GM23338 (cell line): ENCODE measurements at regions not wholly inside any gene's neighbourhood (a gene's known extent, or its start where the extent isn't known, plus 50 kb on each side); places are given as distances from the start of the nearest gene placed in this dataset.

Source experiments
- ATAC-seq: fragments of 200-7000 bp; cut with Tn5 transposase; 3 replicates; pipeline ENCODE4 v1.9.1; 2020
- DNase-seq: peaks from one replicate; pipeline ENCODE4 v3.0.0-alpha.2; 2015; ENCODE audit warnings: low spot score
- H2AFZ ChIP-seq: fragments of 200-600 bp; sonication (generic); 2 replicates; pipeline ENCODE4 v1.8.0; 2016; ENCODE audit warnings: antibody characterized with exemption, mild to moderate bottlenecking, moderate library complexity
- H3F3A ChIP-seq: fragments of 200-600 bp; sonication (generic); replicated peaks from 2 replicates; pipeline ENCODE4 v1.8.0; 2017; ENCODE audit warnings: antibody characterized with exemption, mixed run types, low read depth
- H3K27ac ChIP-seq: fragments of 200-600 bp; sonication (generic); 2 replicates; pipeline ENCODE4 v1.6.1; 2016; ENCODE audit warnings: low read depth
- H3K27me3 ChIP-seq: fragments of 200-600 bp; sonication (generic); 2 replicates; pipeline ENCODE4 v1.8.0; 2016; ENCODE audit warnings: mild to moderate bottlenecking, mixed run types, moderate library complexity; ENCODE audit not compliant: insufficient read depth
- H3K36me3 ChIP-seq: fragments of 200-600 bp; sonication (generic); 2 replicates; pipeline ENCODE4 v1.8.0; 2016; ENCODE audit warnings: mild to moderate bottlenecking; ENCODE audit not compliant: insufficient read depth
- H3K4me1 ChIP-seq: fragments of 200-600 bp; sonication (generic); 2 replicates; pipeline ENCODE4 v1.8.0; 2016; ENCODE audit warnings: mild to moderate bottlenecking, moderate library complexity; ENCODE audit not compliant: insufficient read depth
- H3K4me2 ChIP-seq: fragments of 200-600 bp; sonication (generic); 2 replicates; pipeline ENCODE4 v1.7.1; 2017; ENCODE audit warnings: mixed run types
- H3K4me3 ChIP-seq: fragments of 200-600 bp; sonication (generic); 2 replicates; pipeline ENCODE4 v1.6.1; 2016; ENCODE audit warnings: mixed run types
- H3K79me2 ChIP-seq: fragments of 200-600 bp; sonication (generic); replicated peaks from 2 replicates; pipeline ENCODE4 v1.8.0; 2017; ENCODE audit warnings: mild to moderate bottlenecking; ENCODE audit not compliant: insufficient read depth
- H3K9me2 ChIP-seq: fragments of 200-600 bp; sonication (generic); 2 replicates; pipeline ENCODE4 v1.8.0; 2017; ENCODE audit not compliant: insufficient read depth
- H4K20me1 ChIP-seq: fragments of 200-600 bp; sonication (generic); replicated peaks from 2 replicates; pipeline ENCODE4 v1.8.0; 2017; ENCODE audit warnings: mild to moderate bottlenecking; ENCODE audit not compliant: insufficient read depth
- H3K27ac Mint-ChIP-seq: 2 replicates; pipeline ENCODE4 v1.8.0; 2020; ENCODE audit warnings: inconsistent platforms, mild to moderate bottlenecking, moderate library complexity, mixed read lengths
- H3K27me3 Mint-ChIP-seq: 3 replicates; pipeline ENCODE4 v1.8.0; 2022; ENCODE audit warnings: low read depth, mild to moderate bottlenecking, moderate library complexity, mixed read lengths, inconsistent platforms; ENCODE audit not compliant: insufficient read depth, poor library complexity
- H3K36me3 Mint-ChIP-seq: 3 replicates; pipeline ENCODE4 v1.8.0; 2021; ENCODE audit warnings: low read depth, mild to moderate bottlenecking, inconsistent platforms, moderate library complexity, mixed read lengths
- H3K4me1 Mint-ChIP-seq: 3 replicates; pipeline ENCODE4 v1.8.0; 2020; ENCODE audit warnings: mild to moderate bottlenecking, inconsistent platforms, mixed read lengths
- H3K4me3 Mint-ChIP-seq: 3 replicates; pipeline ENCODE4 v1.8.0; 2021; ENCODE audit warnings: moderate library complexity, mild to moderate bottlenecking, inconsistent platforms, mixed read lengths
- H3K9me3 Mint-ChIP-seq: 3 replicates; pipeline ENCODE4 v1.8.0; 2020; ENCODE audit warnings: moderate library complexity, mild to moderate bottlenecking, inconsistent platforms, mixed read lengths
- EZH2 ChIP-seq: fragments of 200-600 bp; sonication (generic); IDR thresholded peaks from one replicate; pipeline ENCODE4 v1.8.0; 2017; ENCODE audit warnings: antibody characterized with exemption, mild to moderate bottlenecking, low read depth; ENCODE audit not compliant: unreplicated experiment
- JUNB ChIP-seq: IDR thresholded peaks from one replicate; pipeline ENCODE4 v1.6.1; 2016; ENCODE audit warnings: antibody characterized with exemption; ENCODE audit not compliant: unreplicated experiment
- NANOG ChIP-seq: IDR thresholded peaks from 2 replicates; pipeline ENCODE4 v1.6.1; 2016; ENCODE audit warnings: antibody characterized with exemption, borderline replicate concordance
- POLR2AphosphoS5 ChIP-seq: IDR thresholded peaks from 2 replicates; pipeline ENCODE4 v1.6.1; 2016; ENCODE audit warnings: antibody characterized with exemption, low read depth
- STAT1 ChIP-seq: IDR thresholded peaks from one replicate; pipeline ENCODE4 v1.6.1; 2016; ENCODE audit warnings: antibody characterized with exemption; ENCODE audit not compliant: unreplicated experiment
- ZNF114 ChIP-seq: fragments of 250-450 bp; sonication (Bioruptor Pico); IDR thresholded peaks from 2 replicates; pipeline ENCODE4 v1.5.0; 2020; ENCODE audit warnings: mild to moderate bottlenecking, moderate library complexity
- ZNF331 ChIP-seq: fragments of 250-450 bp; sonication (Bioruptor Pico); IDR thresholded peaks from 2 replicates; pipeline ENCODE4 v1.5.0; 2020; ENCODE audit warnings: low read depth, mild to moderate bottlenecking, moderate library complexity
- TF ChIP-seq, protein P1 (sequence below): fragments of 250-450 bp; sonication (Bioruptor Pico); IDR thresholded peaks from 2 replicates; pipeline ENCODE4 v1.5.0; 2020; ENCODE audit warnings: mild to moderate bottlenecking, moderate library complexity
- TF ChIP-seq, protein P2 (sequence below): IDR thresholded peaks from 2 replicates; pipeline ENCODE4 v1.6.1; 2016; ENCODE audit warnings: antibody characterized with exemption
- TF ChIP-seq, protein P3 (sequence below), 2 experiments: fragments of 200-600 bp in 1 of 2; sonication (generic) in 1 of 2; conservative IDR thresholded peaks; 2 replicates each; pipeline versions ENCODE4 v1.5.1 to v1.6.1; 2016 to 2017; ENCODE audit warnings: antibody characterized with exemption in 2 of 2, low read depth in 2 of 2, mild to moderate bottlenecking in 2 of 2, moderate library complexity in 1 of 2

DNA sequence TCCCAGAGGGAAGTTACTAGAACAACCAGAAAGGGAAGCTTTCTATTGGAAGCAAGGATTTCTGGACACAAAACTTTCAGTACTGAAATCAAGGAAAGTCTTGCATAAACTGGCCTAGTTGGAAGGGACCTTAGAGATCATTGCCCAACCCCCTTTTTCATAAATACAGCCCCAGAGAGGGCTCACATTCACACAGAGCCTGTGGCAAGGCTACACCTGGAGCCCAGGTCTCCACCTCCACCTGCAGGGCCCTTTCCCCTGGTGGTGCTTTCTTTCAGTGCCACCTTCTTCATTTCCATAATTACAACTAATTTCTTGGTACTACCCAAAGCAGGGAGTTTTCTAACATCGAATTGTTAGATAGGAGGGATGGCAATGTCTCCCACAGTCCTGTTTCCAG, 85.7 kb downstream of the ADRB2 start (continued):
- TF ChIP-seq, protein P1, sequence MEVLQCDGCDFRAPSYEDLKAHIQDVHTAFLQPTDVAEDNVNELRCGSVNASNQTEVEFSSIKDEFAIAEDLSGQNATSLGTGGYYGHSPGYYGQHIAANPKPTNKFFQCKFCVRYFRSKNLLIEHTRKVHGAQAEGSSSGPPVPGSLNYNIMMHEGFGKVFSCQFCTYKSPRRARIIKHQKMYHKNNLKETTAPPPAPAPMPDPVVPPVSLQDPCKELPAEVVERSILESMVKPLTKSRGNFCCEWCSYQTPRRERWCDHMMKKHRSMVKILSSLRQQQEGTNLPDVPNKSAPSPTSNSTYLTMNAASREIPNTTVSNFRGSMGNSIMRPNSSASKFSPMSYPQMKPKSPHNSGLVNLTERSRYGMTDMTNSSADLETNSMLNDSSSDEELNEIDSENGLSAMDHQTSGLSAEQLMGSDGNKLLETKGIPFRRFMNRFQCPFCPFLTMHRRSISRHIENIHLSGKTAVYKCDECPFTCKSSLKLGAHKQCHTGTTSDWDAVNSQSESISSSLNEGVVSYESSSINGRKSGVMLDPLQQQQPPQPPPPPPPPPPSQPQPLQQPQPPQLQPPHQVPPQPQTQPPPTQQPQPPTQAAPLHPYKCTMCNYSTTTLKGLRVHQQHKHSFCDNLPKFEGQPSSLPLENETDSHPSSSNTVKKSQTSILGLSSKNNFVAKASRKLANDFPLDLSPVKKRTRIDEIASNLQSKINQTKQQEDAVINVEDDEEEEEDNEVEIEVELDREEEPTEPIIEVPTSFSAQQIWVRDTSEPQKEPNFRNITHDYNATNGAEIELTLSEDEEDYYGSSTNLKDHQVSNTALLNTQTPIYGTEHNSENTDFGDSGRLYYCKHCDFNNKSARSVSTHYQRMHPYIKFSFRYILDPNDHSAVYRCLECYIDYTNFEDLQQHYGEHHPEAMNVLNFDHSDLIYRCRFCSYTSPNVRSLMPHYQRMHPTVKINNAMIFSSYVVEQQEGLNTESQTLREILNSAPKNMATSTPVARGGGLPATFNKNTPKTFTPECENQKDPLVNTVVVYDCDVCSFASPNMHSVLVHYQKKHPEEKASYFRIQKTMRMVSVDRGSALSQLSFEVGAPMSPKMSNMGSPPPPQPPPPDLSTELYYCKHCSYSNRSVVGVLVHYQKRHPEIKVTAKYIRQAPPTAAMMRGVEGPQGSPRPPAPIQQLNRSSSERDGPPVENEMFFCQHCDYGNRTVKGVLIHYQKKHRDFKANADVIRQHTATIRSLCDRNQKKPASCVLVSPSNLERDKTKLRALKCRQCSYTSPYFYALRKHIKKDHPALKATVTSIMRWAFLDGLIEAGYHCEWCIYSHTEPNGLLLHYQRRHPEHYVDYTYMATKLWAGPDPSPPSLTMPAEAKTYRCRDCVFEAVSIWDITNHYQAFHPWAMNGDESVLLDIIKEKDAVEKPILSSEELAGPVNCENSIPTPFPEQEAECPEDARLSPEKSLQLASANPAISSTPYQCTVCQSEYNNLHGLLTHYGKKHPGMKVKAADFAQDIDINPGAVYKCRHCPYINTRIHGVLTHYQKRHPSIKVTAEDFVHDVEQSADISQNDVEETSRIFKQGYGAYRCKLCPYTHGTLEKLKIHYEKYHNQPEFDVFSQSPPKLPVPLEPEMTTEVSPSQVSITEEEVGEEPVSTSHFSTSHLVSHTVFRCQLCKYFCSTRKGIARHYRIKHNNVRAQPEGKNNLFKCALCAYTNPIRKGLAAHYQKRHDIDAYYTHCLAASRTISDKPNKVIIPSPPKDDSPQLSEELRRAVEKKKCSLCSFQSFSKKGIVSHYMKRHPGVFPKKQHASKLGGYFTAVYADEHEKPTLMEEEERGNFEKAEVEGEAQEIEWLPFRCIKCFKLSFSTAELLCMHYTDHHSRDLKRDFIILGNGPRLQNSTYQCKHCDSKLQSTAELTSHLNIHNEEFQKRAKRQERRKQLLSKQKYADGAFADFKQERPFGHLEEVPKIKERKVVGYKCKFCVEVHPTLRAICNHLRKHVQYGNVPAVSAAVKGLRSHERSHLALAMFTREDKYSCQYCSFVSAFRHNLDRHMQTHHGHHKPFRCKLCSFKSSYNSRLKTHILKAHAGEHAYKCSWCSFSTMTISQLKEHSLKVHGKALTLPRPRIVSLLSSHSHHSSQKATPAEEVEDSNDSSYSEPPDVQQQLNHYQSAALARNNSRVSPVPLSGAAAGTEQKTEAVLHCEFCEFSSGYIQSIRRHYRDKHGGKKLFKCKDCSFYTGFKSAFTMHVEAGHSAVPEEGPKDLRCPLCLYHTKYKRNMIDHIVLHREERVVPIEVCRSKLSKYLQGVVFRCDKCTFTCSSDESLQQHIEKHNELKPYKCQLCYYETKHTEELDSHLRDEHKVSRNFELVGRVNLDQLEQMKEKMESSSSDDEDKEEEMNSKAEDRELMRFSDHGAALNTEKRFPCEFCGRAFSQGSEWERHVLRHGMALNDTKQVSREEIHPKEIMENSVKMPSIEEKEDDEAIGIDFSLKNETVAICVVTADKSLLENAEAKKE (CRISPR knock-in tag), result no peak
- TF ChIP-seq POLR2AphosphoS5 (no peak), NANOG (no peak), JUNB (no peak)
- TF ChIP-seq, protein P2, sequence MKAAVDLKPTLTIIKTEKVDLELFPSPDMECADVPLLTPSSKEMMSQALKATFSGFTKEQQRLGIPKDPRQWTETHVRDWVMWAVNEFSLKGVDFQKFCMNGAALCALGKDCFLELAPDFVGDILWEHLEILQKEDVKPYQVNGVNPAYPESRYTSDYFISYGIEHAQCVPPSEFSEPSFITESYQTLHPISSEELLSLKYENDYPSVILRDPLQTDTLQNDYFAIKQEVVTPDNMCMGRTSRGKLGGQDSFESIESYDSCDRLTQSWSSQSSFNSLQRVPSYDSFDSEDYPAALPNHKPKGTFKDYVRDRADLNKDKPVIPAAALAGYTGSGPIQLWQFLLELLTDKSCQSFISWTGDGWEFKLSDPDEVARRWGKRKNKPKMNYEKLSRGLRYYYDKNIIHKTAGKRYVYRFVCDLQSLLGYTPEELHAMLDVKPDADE, result no peak

DNA sequence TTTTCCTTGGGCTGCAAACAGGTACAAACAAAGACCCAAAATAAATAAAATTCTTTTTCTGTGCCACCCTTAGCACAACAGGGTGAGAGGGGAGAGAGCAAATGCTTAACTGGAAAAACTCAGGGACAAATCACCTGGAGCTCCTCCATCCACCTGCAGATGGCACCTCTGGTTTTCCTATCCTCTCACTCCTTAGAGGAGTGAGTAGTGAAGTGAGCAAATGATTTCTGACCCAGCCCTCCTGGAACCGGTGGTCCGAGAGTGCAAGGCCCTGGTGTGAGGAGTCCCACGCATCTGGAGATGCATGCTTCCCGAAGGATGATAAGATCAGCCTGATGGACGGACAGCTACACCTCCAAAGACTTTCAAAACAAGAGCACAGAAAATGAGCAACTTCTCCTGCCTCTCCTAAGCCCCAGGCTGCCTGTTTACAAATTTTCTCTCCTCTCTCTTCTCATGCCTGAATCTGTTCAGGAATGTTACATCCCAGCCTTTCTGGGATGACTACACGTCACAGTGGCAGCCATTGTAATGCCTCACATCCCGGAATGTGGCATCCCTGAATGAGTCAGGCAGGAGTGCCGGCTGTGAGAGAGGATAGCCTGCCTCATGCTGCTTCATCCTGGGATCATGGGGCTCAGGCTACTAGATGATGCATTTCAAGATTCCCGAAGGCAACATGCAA, 86.4 kb downstream of the ADRB2 start:
- H3K4me3 Mint-ChIP-seq, result no peak overlapping the region
- H3K27ac Mint-ChIP-seq, result peak overlapping the region; percentile 91
- no peaks in the 10 kb centered on the region for H3K79me2 ChIP-seq
- H3K9me2 ChIP-seq, result no peaks in the 10 kb centered on the region
- H3K27ac ChIP-seq, result peak overlapping the region; percentile 84; the same call in 1 of the 2 replicates
- no peaks in the 10 kb centered on the region for H3F3A ChIP-seq
- H3K27me3 Mint-ChIP-seq, result peaks cover 9% of the 10 kb centered on the region
- ATAC-seq (peak; percentile 89), DNase-seq (peak; percentile 88)
- no peaks in the 10 kb centered on the region for H3K36me3 Mint-ChIP-seq
- H3K27me3 ChIP-seq, result no peaks in the 10 kb centered on the region
- no peaks in the 10 kb centered on the region for H3K36me3 ChIP-seq
- H3K4me1 Mint-ChIP-seq, result peaks cover 33% of the 10 kb centered on the region
- no peak overlapping the region for H3K4me3 ChIP-seq
- H4K20me1 ChIP-seq, result no peaks in the 10 kb centered on the region
- no peaks in the 10 kb centered on the region for H3K9me3 Mint-ChIP-seq
- H3K4me2 ChIP-seq, result 0 out of 2 replicates have a peak overlapping the region, but pooled peaks have one; percentile 46
- H3K4me1 ChIP-seq, result peaks cover 12% of the 10 kb centered on the region
- peak overlapping the region; percentile 15; the same call in 1 of the 2 replicates for H2AFZ ChIP-seq
- TF ChIP-seq NANOG (no peak), ZNF331 (CRISPR knock-in tag) (no peak), EZH2 (no peak), ZNF114 (CRISPR knock-in tag) (no peak), JUNB (no peak), STAT1 (no peak)
- TF ChIP-seq, protein P3, sequence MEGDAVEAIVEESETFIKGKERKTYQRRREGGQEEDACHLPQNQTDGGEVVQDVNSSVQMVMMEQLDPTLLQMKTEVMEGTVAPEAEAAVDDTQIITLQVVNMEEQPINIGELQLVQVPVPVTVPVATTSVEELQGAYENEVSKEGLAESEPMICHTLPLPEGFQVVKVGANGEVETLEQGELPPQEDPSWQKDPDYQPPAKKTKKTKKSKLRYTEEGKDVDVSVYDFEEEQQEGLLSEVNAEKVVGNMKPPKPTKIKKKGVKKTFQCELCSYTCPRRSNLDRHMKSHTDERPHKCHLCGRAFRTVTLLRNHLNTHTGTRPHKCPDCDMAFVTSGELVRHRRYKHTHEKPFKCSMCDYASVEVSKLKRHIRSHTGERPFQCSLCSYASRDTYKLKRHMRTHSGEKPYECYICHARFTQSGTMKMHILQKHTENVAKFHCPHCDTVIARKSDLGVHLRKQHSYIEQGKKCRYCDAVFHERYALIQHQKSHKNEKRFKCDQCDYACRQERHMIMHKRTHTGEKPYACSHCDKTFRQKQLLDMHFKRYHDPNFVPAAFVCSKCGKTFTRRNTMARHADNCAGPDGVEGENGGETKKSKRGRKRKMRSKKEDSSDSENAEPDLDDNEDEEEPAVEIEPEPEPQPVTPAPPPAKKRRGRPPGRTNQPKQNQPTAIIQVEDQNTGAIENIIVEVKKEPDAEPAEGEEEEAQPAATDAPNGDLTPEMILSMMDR (conservative IDR thresholded peaks at IDR 0.05; ENCODE audit: low read depth in 2 of 2), result peak; percentile 58 to 81
- TF ChIP-seq, protein P2, result no peak
